ENCODE measurements at regions not wholly inside any gene's neighbourhood (a gene's known extent, or its start where the extent isn't known, plus 50 kb on each side); places are given as distances from the start of the nearest gene placed in this dataset.

- H3K18ac ChIP-seq (ENCODE audit: low read depth, low read length), result no peak overlapping the region
- H3K4me1 ChIP-seq (ENCODE audit: control insufficient read depth, insufficient read depth, low read length), result no peaks in the 10 kb centered on the region
- no peak overlapping the region for H3K4me2 ChIP-seq (ENCODE audit: low read depth, low read length)
- WGBS, 2 experiments (ENCODE audit: extremely low coverage in 2 of 2, insufficient read length in 1 of 2), result no CpG with 5 or more reads among the region's 2 CpGs
- H4K20me1 ChIP-seq (ENCODE audit: insufficient read depth, low read length), result no peaks in the 10 kb centered on the region
- no peak overlapping the region for H2AK5ac ChIP-seq (ENCODE audit: low read depth, low read length)
- H3K9me3 ChIP-seq (ENCODE audit: control insufficient read depth, insufficient read depth, low read length), result no peaks in the 10 kb centered on the region
- no peak for TF ChIP-seq RFX5 (IDR thresholded peaks at IDR 0.05; ENCODE audit: low read depth, low read length)
- no peak for TF ChIP-seq RAD21 (IDR thresholded peaks at IDR 0.05; ENCODE audit: low read length)
- no peak for TF ChIP-seq CHD1 (IDR thresholded peaks at IDR 0.05; ENCODE audit: low read depth, low read length)
- TF ChIP-seq NFE2L2 (IDR thresholded peaks at IDR 0.05; ENCODE audit: low read depth, low read length), result no peak
- TF ChIP-seq POLR2A (IDR thresholded peaks at IDR 0.05; ENCODE audit: low read depth, low read length), result no peak
- intact Hi-C loops (cut with micrococcal nuclease), result no loop called here
- DNase-seq (no peak), ATAC-seq (ENCODE audit: low read depth) (no peak)
- H2BK5ac ChIP-seq (ENCODE audit: low read depth, low read length, poor library complexity, severe bottlenecking), result no peak overlapping the region
- ChIA-PET CTCF (no interaction called here), POLR2A (ENCODE audit: unreplicated experiment) (no interaction called here)
- no peak overlapping the region for H4K8ac ChIP-seq (ENCODE audit: low read depth in 2 of 2, low read length in 2 of 2)
- H4K5ac ChIP-seq (ENCODE audit: low read depth, low read length), result no peak overlapping the region
- BruUV-seq (replicated peaks), result no TSS peak
- no peaks in the 10 kb centered on the region for H3K9me1 ChIP-seq (ENCODE audit: insufficient read depth, low read length)
- H2BK15ac ChIP-seq (ENCODE audit: low read depth, low read length), result no peak overlapping the region
- H3K36me3 ChIP-seq (ENCODE audit: control insufficient read depth, insufficient read depth, low read length), result no peaks in the 10 kb centered on the region
- H3K56ac ChIP-seq (ENCODE audit: extremely low read depth, insufficient read depth, low read length), result no peak overlapping the region
- no peak overlapping the region for H2AFZ ChIP-seq (replicated peaks; ENCODE audit: low read length, poor library complexity)
- H3K4me3 ChIP-seq (ENCODE audit: insufficient read depth, low read depth, low read length), result no peak overlapping the region
- no peak overlapping the region for H3K14ac ChIP-seq (replicated peaks; ENCODE audit: low read depth, low read length)
- no peak overlapping the region for H3K27ac ChIP-seq (ENCODE audit: insufficient read depth, low read length)
- H3K27me3 ChIP-seq (ENCODE audit: control insufficient read depth, insufficient read depth, low read length), result no peaks in the 10 kb centered on the region
- H2BK20ac ChIP-seq (ENCODE audit: low read depth, low read length), result no peak overlapping the region
- H2BK120ac ChIP-seq (ENCODE audit: low read depth, low read length), result no peak overlapping the region
- H3K23ac ChIP-seq (ENCODE audit: low read depth, low read length), result no peak overlapping the region
- in situ Hi-C loops (cut with MboI; ENCODE audit: low sequenced_read_pairs), result no loop called here
- dilution Hi-C loops (cut with HindIII; ENCODE audit: low sequenced_read_pairs, unreplicated experiment), result no loop called here
- H3K4ac ChIP-seq (ENCODE audit: low read depth, low read length), result no peak overlapping the region
- H3K9ac ChIP-seq (ENCODE audit: low read depth, low read length), result no peak overlapping the region
- H3K79me1 ChIP-seq (ENCODE audit: low read depth in 1 of 2, low read length in 2 of 2), result no peaks in the 10 kb centered on the region
- no peak overlapping the region for H4K91ac ChIP-seq (ENCODE audit: insufficient read depth, low read depth, low read length)
- H2AK9ac ChIP-seq (replicated peaks; ENCODE audit: low read depth, low read length, poor library complexity), result no peak overlapping the region
Observed at GRCh38 chr11:96949464-96949863, 559.7 kb downstream of the JRKL start.

Data from IMR-90 (cell line).